ENCODE measurements at regions not wholly inside any gene's neighbourhood (a gene's known extent, or its start where the extent isn't known, plus 50 kb on each side); places are given as distances from the start of the nearest gene placed in this dataset.

- no peak for DNase-seq (ENCODE audit: extremely low read depth in 1 of 11, low read depth in 9 of 11, low spot score in 4 of 11)
Measured at GRCh38 chr6:106918115-106918514, 56.4 kb downstream of the CD24 start.

- DNase-seq (ENCODE audit: extremely low read depth in 1 of 11, low read depth in 9 of 11, low spot score in 4 of 11): no peak
Measured at GRCh38 chr6:106916891-106917290, 57.6 kb downstream of the CD24 start.

- no peak for DNase-seq (ENCODE audit: extremely low read depth in 1 of 11, low read depth in 9 of 11, low spot score in 4 of 11)
Measured at GRCh38 chr6:106913676-106914280, 60.8 kb downstream of the CD24 start.

GRCh38 chr6:106913111-106913510 lies 61.4 kb downstream of the CD24 start:
- no peak for DNase-seq (ENCODE audit: extremely low read depth in 1 of 11, low read depth in 9 of 11, low spot score in 4 of 11)

GRCh38 chr6:106912091-106912490 lies 62.4 kb downstream of the CD24 start:
- DNase-seq (ENCODE audit: extremely low read depth in 1 of 11, low read depth in 9 of 11, low spot score in 4 of 11): no peak

GRCh38 chr6:106910999-106911949 lies 63.3 kb downstream of the CD24 start:
- no peak for DNase-seq (ENCODE audit: extremely low read depth in 1 of 11, low read depth in 9 of 11, low spot score in 4 of 11)

GRCh38 chr6:106908386-106908840 lies 66.1 kb downstream of the CD24 start:
- peak in 7 of 11 donors; percentile 19 to 66 (median 46) for DNase-seq (ENCODE audit: extremely low read depth in 1 of 11, low read depth in 9 of 11, low spot score in 4 of 11)

- no peak for DNase-seq (ENCODE audit: extremely low read depth in 1 of 11, low read depth in 9 of 11, low spot score in 4 of 11)
Measured at GRCh38 chr6:106907754-106908153, 66.8 kb downstream of the CD24 start.

- no peak for DNase-seq (ENCODE audit: extremely low read depth in 1 of 11, low read depth in 9 of 11, low spot score in 4 of 11)
Measured at GRCh38 chr6:106906232-106906631, 68.3 kb downstream of the CD24 start.

GRCh38 chr6:106903299-106903698 lies 71.2 kb downstream of the CD24 start:
- no peak for DNase-seq (ENCODE audit: extremely low read depth in 1 of 11, low read depth in 9 of 11, low spot score in 4 of 11)

- DNase-seq (ENCODE audit: extremely low read depth in 1 of 11, low read depth in 9 of 11, low spot score in 4 of 11): no peak
Measured at GRCh38 chr6:106901062-106901461, 73.5 kb downstream of the CD24 start.

GRCh38 chr6:106899697-106900096 lies 74.8 kb downstream of the CD24 start:
- no peak for DNase-seq (ENCODE audit: extremely low read depth in 1 of 11, low read depth in 9 of 11, low spot score in 4 of 11)

- no peak for DNase-seq (ENCODE audit: extremely low read depth in 1 of 11, low read depth in 9 of 11, low spot score in 4 of 11)
Measured at GRCh38 chr6:106897580-106897979, 76.9 kb downstream of the CD24 start.

GRCh38 chr6:106895703-106896040 lies 78.9 kb downstream of the CD24 start:
- no peak for DNase-seq (ENCODE audit: extremely low read depth in 1 of 11, low read depth in 9 of 11, low spot score in 4 of 11)

- DNase-seq (ENCODE audit: extremely low read depth in 1 of 11, low read depth in 9 of 11, low spot score in 4 of 11): no peak
Measured at GRCh38 chr6:106894978-106895702, 79.4 kb downstream of the CD24 start.

GRCh38 chr6:106892186-106892585 lies 82.3 kb downstream of the CD24 start:
- no peak for DNase-seq (ENCODE audit: extremely low read depth in 1 of 11, low read depth in 9 of 11, low spot score in 4 of 11)

GRCh38 chr6:106890447-106890846 lies 84.1 kb downstream of the CD24 start:
- DNase-seq (ENCODE audit: extremely low read depth in 1 of 11, low read depth in 9 of 11, low spot score in 4 of 11): no peak

- DNase-seq (ENCODE audit: extremely low read depth in 1 of 11, low read depth in 9 of 11, low spot score in 4 of 11): no peak
Measured at GRCh38 chr6:106889692-106890091, 84.8 kb downstream of the CD24 start.

- DNase-seq (ENCODE audit: extremely low read depth in 1 of 11, low read depth in 9 of 11, low spot score in 4 of 11): no peak
Measured at GRCh38 chr6:106886922-106887797, 87.4 kb downstream of the CD24 start.
